A673 (cell line): ENCODE measurements at regions not wholly inside any gene's neighbourhood (a gene's known extent, or its start where the extent isn't known, plus 50 kb on each side); places are given as distances from the start of the nearest gene placed in this dataset.

Experiments used
- EZH2 ChIP-seq: fragments of 200-600 bp; sonication (generic); IDR thresholded peaks from 2 replicates; pipeline ENCODE4 v1.6.1; 2017; ENCODE audit warnings: borderline replicate concordance, low read depth, mild to moderate bottlenecking, mixed read lengths, antibody characterized with exemption, low read length; ENCODE audit not compliant: poor library complexity, severe bottlenecking
- TF ChIP-seq, protein P1 (sequence below): fragments of 300-800, 200-600 bp; sonication (generic); conservative IDR thresholded peaks from 2 replicates; pipeline ENCODE4 v1.5.1; 2017; ENCODE audit warnings: low read depth, mild to moderate bottlenecking, antibody characterized with exemption, low read length, moderate library complexity, mixed read lengths

DNA sequence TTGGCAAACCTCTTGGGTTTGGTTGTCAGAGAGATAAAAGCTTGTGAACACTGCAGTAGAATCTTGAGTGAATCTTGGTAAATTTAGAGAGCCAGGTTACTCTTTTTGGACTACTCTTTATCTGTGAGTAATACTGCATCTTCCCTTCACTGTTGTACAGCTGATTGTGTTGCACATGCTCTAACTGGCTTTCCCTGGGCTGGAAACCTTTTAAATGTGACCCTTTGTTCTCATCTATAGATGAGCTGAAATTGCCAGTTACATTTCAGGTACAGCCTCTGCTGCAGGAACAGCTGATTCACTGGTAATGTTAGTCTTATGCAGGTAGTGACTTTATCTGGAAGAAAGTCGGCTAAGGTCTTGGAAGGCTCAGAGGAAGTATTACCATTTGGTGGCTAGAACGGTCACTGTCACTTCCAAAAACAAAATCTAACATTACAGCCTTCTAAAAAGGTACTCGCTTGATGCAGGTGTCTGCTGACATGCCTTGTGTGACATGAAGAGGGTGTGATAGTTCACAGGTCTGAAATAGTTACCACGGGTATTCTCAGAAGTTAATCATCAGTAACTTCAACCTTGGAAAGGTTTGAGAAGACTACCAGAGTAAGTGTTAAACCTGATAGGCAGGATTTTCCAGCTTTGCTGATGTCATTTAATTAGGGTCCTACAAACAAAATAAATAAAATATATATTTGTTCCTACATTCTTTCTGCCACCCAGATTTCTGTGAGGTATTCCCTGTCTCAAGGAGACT lies 851.1 kb downstream of the SLC4A3 start:
- TF ChIP-seq, protein P1, sequence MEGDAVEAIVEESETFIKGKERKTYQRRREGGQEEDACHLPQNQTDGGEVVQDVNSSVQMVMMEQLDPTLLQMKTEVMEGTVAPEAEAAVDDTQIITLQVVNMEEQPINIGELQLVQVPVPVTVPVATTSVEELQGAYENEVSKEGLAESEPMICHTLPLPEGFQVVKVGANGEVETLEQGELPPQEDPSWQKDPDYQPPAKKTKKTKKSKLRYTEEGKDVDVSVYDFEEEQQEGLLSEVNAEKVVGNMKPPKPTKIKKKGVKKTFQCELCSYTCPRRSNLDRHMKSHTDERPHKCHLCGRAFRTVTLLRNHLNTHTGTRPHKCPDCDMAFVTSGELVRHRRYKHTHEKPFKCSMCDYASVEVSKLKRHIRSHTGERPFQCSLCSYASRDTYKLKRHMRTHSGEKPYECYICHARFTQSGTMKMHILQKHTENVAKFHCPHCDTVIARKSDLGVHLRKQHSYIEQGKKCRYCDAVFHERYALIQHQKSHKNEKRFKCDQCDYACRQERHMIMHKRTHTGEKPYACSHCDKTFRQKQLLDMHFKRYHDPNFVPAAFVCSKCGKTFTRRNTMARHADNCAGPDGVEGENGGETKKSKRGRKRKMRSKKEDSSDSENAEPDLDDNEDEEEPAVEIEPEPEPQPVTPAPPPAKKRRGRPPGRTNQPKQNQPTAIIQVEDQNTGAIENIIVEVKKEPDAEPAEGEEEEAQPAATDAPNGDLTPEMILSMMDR: no peak
- no peak for TF ChIP-seq EZH2
